IMR-90 (cell line): ENCODE measurements at regions not wholly inside any gene's neighbourhood (a gene's known extent, or its start where the extent isn't known, plus 50 kb on each side); places are given as distances from the start of the nearest gene placed in this dataset.

Experiments used
- ATAC-seq: fragments of 200-7000 bp; cut with Tn5 transposase; 2 replicates; pipeline ENCODE4 v1.9.1; 2020; ENCODE audit warnings: low read depth, mild to moderate bottlenecking, moderate library complexity
- BruUV-seq: library from RNA; stranded (reverse); fragments of 400-500 nt; replicated peaks from 2 replicates; lab custom pipeline; 2021; lab: Mats Ljungman, UMichigan
- CTCF ChIA-PET: fragments of 300-600 bp; formaldehyde crosslinking; extraction: SDS; loops from one replicate; lab custom pipeline; 2021; ENCODE audit warnings: antibody characterized with exemption; lab: Yijun Ruan, JAX
- POLR2A ChIA-PET: fragments of 300-600 bp; sonication (Branson Sonifier 250); formaldehyde crosslinking; loops from one replicate; lab custom pipeline; 2022; ENCODE audit warnings: antibody characterized with exemption; ENCODE audit not compliant: unreplicated experiment; lab: Charles Lee
- DNase-seq: peaks from one replicate; pipeline ENCODE4 v3.0.0; 2013
- H2AFZ ChIP-seq: replicated peaks from 2 replicates; pipeline ENCODE3; 2013; ENCODE audit warnings: low read length, mild to moderate bottlenecking; ENCODE audit not compliant: poor library complexity
- H2AK5ac ChIP-seq: 2 replicates; pipeline ENCODE4 v1.6.1; 2013; ENCODE audit warnings: low read depth, low read length, inconsistent platforms
- H2AK9ac ChIP-seq: replicated peaks from 2 replicates; pipeline ENCODE3; 2013; ENCODE audit warnings: mild to moderate bottlenecking, low read depth, low read length, moderate library complexity; ENCODE audit not compliant: poor library complexity
- H2BK120ac ChIP-seq: 2 replicates; pipeline ENCODE4 v1.6.1; 2013; ENCODE audit warnings: low read depth, low read length, inconsistent platforms
- H2BK15ac ChIP-seq: 3 replicates; pipeline ENCODE4 v1.6.1; 2013; ENCODE audit warnings: low read depth, low read length, inconsistent platforms
- H2BK20ac ChIP-seq: 2 replicates; pipeline ENCODE4 v1.6.1; 2013; ENCODE audit warnings: low read depth, mild to moderate bottlenecking, inconsistent platforms, low read length, moderate library complexity
- H2BK5ac ChIP-seq: 2 replicates; pipeline ENCODE4 v1.6.1; 2013; ENCODE audit warnings: mild to moderate bottlenecking, low read depth, low read length, inconsistent platforms; ENCODE audit not compliant: poor library complexity, severe bottlenecking
- H3K14ac ChIP-seq: replicated peaks from 2 replicates; pipeline ENCODE4 v1.6.1; 2013; ENCODE audit warnings: low read depth, low read length, inconsistent platforms
- H3K18ac ChIP-seq: 2 replicates; pipeline ENCODE4 v1.6.1; 2013; ENCODE audit warnings: low read depth, low read length, control low read depth
- H3K23ac ChIP-seq: 2 replicates; pipeline ENCODE4 v1.6.1; 2013; ENCODE audit warnings: low read depth, low read length, inconsistent platforms
- H3K27ac ChIP-seq: 2 replicates; pipeline ENCODE4 v1.5.1; 2013; ENCODE audit warnings: mild to moderate bottlenecking, control low read depth, low read length; ENCODE audit not compliant: insufficient read depth
- H3K27me3 ChIP-seq: 2 replicates; pipeline ENCODE4 v1.6.1; 2013; ENCODE audit warnings: low read length; ENCODE audit not compliant: control insufficient read depth, insufficient read depth
- H3K36me3 ChIP-seq: 2 replicates; pipeline ENCODE4 v1.6.1; 2013; ENCODE audit warnings: low read length, mixed read lengths; ENCODE audit not compliant: control insufficient read depth, insufficient read depth
- H3K4ac ChIP-seq: 2 replicates; pipeline ENCODE4 v1.6.1; 2013; ENCODE audit warnings: low read depth, low read length, inconsistent platforms
- H3K4me1 ChIP-seq: 2 replicates; pipeline ENCODE4 v1.6.1; 2013; ENCODE audit warnings: low read length, mixed read lengths; ENCODE audit not compliant: control insufficient read depth, insufficient read depth
- H3K4me2 ChIP-seq: 2 replicates; pipeline ENCODE4 v1.6.1; 2013; ENCODE audit warnings: low read depth, mild to moderate bottlenecking, control low read depth, low read length, moderate library complexity
- H3K4me3 ChIP-seq: 2 replicates; pipeline ENCODE4 v1.5.1; 2013; ENCODE audit warnings: low read depth, mild to moderate bottlenecking, control low read depth, low read length, moderate library complexity; ENCODE audit not compliant: insufficient read depth
- H3K56ac ChIP-seq: 2 replicates; pipeline ENCODE4 v1.6.1; 2013; ENCODE audit warnings: low read length, inconsistent platforms; ENCODE audit not compliant: insufficient read depth; ENCODE audit errors: extremely low read depth
- H3K79me1 ChIP-seq, 2 experiments: 2 replicates each; pipeline ENCODE4 v1.6.1; 2013; ENCODE audit warnings: low read length in 2 of 2, inconsistent platforms in 1 of 2, low read depth in 1 of 2
- H3K9ac ChIP-seq: 2 replicates; pipeline ENCODE4 v1.6.1; 2013; ENCODE audit warnings: low read depth, low read length, control low read depth
- H3K9me1 ChIP-seq: 2 replicates; pipeline ENCODE4 v1.6.1; 2013; ENCODE audit warnings: low read length, inconsistent platforms; ENCODE audit not compliant: insufficient read depth
- H3K9me3 ChIP-seq: 2 replicates; pipeline ENCODE4 v1.6.1; 2013; ENCODE audit warnings: low read length; ENCODE audit not compliant: control insufficient read depth, insufficient read depth
- H4K20me1 ChIP-seq: 2 replicates; pipeline ENCODE4 v1.6.1; 2013; ENCODE audit warnings: low read length, inconsistent platforms; ENCODE audit not compliant: insufficient read depth
- H4K5ac ChIP-seq: 2 replicates; pipeline ENCODE4 v1.6.1; 2013; ENCODE audit warnings: mild to moderate bottlenecking, low read depth, low read length, control low read depth
- H4K8ac ChIP-seq, 2 experiments: 2 replicates each; pipeline ENCODE4 v1.6.1; 2013; ENCODE audit warnings: low read depth in 2 of 2, low read length in 2 of 2, control low read depth in 1 of 2, inconsistent platforms in 1 of 2
- H4K91ac ChIP-seq: 2 replicates; pipeline ENCODE4 v1.6.1; 2013; ENCODE audit warnings: low read depth, low read length, inconsistent platforms; ENCODE audit not compliant: insufficient read depth
- BHLHE40 ChIP-seq: fragments of 150-350 bp; IDR thresholded peaks from 2 replicates; pipeline ENCODE4 v1.6.1; 2016; ENCODE audit warnings: mild to moderate bottlenecking, low read depth, low read length
- CEBPB ChIP-seq: IDR thresholded peaks from 2 replicates; pipeline ENCODE4 v1.6.1; 2012; ENCODE audit warnings: low read depth, low read length, improper control_type of control experiment
- CHD1 ChIP-seq: IDR thresholded peaks from 2 replicates; pipeline ENCODE4 v1.6.1; 2012; ENCODE audit warnings: low read depth, low read length, improper control_type of control experiment
- CTCF ChIP-seq: conservative IDR thresholded peaks from 2 replicates; pipeline ENCODE4 v1.5.1; 2012; ENCODE audit warnings: mild to moderate bottlenecking, low read depth, low read length, improper control_type of control experiment
- ELK1 ChIP-seq: fragments of 150-350 bp; IDR thresholded peaks from 2 replicates; pipeline ENCODE4 v1.6.1; 2016; ENCODE audit warnings: low read depth, mild to moderate bottlenecking, low read length, moderate library complexity, borderline replicate concordance
- FOS ChIP-seq: fragments of 150-350 bp; IDR thresholded peaks from 2 replicates; pipeline ENCODE4 v1.6.1; 2016; ENCODE audit warnings: low read depth, low read length
- MAFK ChIP-seq: IDR thresholded peaks from 2 replicates; pipeline ENCODE4 v1.6.1; 2012; ENCODE audit warnings: low read depth, low read length, improper control_type of control experiment
- MAZ ChIP-seq: IDR thresholded peaks from 2 replicates; pipeline ENCODE4 v1.6.1; 2012; ENCODE audit warnings: low read depth, mild to moderate bottlenecking, low read length, improper control_type of control experiment, moderate library complexity, borderline replicate concordance
- RCOR1 ChIP-seq: IDR thresholded peaks from 2 replicates; pipeline ENCODE4 v1.6.1; 2012; ENCODE audit warnings: mild to moderate bottlenecking, low read length, improper control_type of control experiment; ENCODE audit not compliant: insufficient replicate concordance
- RFX5 ChIP-seq: IDR thresholded peaks from 2 replicates; pipeline ENCODE4 v1.8.0; 2012; ENCODE audit warnings: low read depth, mild to moderate bottlenecking, low read length, moderate library complexity
- SMC3 ChIP-seq: fragments of 150-350 bp; IDR thresholded peaks from 2 replicates; pipeline ENCODE4 v1.6.1; 2016; ENCODE audit warnings: low read depth, mild to moderate bottlenecking, antibody characterized with exemption, low read length, moderate library complexity
- USF2 ChIP-seq: fragments of 150-350 bp; IDR thresholded peaks from 2 replicates; pipeline ENCODE4 v1.6.1; 2017; ENCODE audit warnings: mild to moderate bottlenecking, antibody characterized with exemption, low read length, low read depth
- WGBS, 2 experiments: methylation state at CpG; one replicate each; pipeline versions ENCODE4 v1.1.5 to v1.1.7; 2013; ENCODE audit warnings: missing lambda C conversion rate in 2 of 2; ENCODE audit not compliant: insufficient read length in 1 of 2; ENCODE audit errors: extremely low coverage in 2 of 2; 5-methylcytosine and 5-hydroxymethylcytosine counted together
- dilution Hi-C: fragments of 300-500 bp; cut with HindIII; formaldehyde crosslinking; loops from one replicate; pipeline ENCODE4 v1.14.3; 2018; ENCODE audit warnings: low sequenced_read_pairs; ENCODE audit not compliant: unreplicated experiment
- in situ Hi-C: fragments of 300-500 bp; cut with MboI; formaldehyde crosslinking; loops from 3 replicates; pipeline ENCODE4 v1.14.3; 2019; ENCODE audit warnings: low sequenced_read_pairs, inconsistent platforms, mixed read lengths
- intact Hi-C: fragments of 100-400 bp; cut with micrococcal nuclease; formaldehyde crosslinking; loops from 2 replicates; pipeline ENCODE4 v1.10.0; 2022

- H2BK15ac ChIP-seq: no peak overlapping the region
- H3K9me3 ChIP-seq: peaks cover 10% of the 10 kb centered on the region
- dilution Hi-C loops: no loop called here
- H3K36me3 ChIP-seq: no peaks in the 10 kb centered on the region
- no peaks in the 10 kb centered on the region for H3K9me1 ChIP-seq
- no peak overlapping the region for H3K9ac ChIP-seq
- H4K5ac ChIP-seq: no peak overlapping the region
- H2BK5ac ChIP-seq: no peak overlapping the region
- no peak overlapping the region for H3K14ac ChIP-seq
- no peak overlapping the region for H2AFZ ChIP-seq
- no peaks in the 10 kb centered on the region for H4K20me1 ChIP-seq
- H2AK5ac ChIP-seq: no peak overlapping the region
- no peaks in the 10 kb centered on the region for H3K4me1 ChIP-seq
- no peak for DNase-seq
- H3K79me1 ChIP-seq: no peaks in the 10 kb centered on the region
- H2AK9ac ChIP-seq: no peak overlapping the region
- intact Hi-C loops: no loop called here
- H4K8ac ChIP-seq: no peak overlapping the region
- H3K4me2 ChIP-seq: no peak overlapping the region
- no peak overlapping the region for H3K18ac ChIP-seq
- no peak overlapping the region for H2BK20ac ChIP-seq
- H2BK120ac ChIP-seq: no peak overlapping the region
- no peak overlapping the region for H3K56ac ChIP-seq
- no peak overlapping the region for H3K4me3 ChIP-seq
- ChIA-PET CTCF (no interaction called here), POLR2A (no interaction called here)
- in situ Hi-C loops: no loop called here
- TF ChIP-seq RCOR1 (no peak), RFX5 (no peak), SMC3 (no peak), CEBPB (no peak), MAFK (no peak), MAZ (no peak), CTCF (no peak), CHD1 (no peak), USF2 (no peak), ELK1 (no peak), BHLHE40 (no peak), FOS (no peak)
- no peak overlapping the region for H3K27ac ChIP-seq
- H3K4ac ChIP-seq: no peak overlapping the region
- H3K27me3 ChIP-seq: no peaks in the 10 kb centered on the region
- H4K91ac ChIP-seq: no peak overlapping the region
- H3K23ac ChIP-seq: no peak overlapping the region
- WGBS, 2 experiments: 22% methylated on average over 3 of the region's 5 CpGs; no CpG with 5 or more reads in 1 of the 2 experiments
- BruUV-seq: no TSS peak
- no peak for ATAC-seq
Observed at GRCh38 chr7:48703466-48703865, 220.9 kb upstream of the CDC14C start.
